Esophagus muscularis mucosa (tissue), 4 donors: ENCODE measurements at regions not wholly inside any gene's neighbourhood (a gene's known extent, or its start where the extent isn't known, plus 50 kb on each side); places are given as distances from the start of the nearest gene placed in this dataset.

Experiments used
- DNase-seq: peaks from one replicate; pipeline ENCODE4 v3.0.0-alpha.2; 2017; ENCODE audit errors: extremely low spot score
- H3K27ac ChIP-seq, 4 donors: fragments of 200-600 bp; sonication (generic); replicated peaks in 1 of 4; 1 replicate in 3 of 4; 2 replicates in 1 of 4; pipeline ENCODE4 v1.5.1; 2016 to 2019; ENCODE audit warnings: mild to moderate bottlenecking in 1 of 4
- H3K27me3 ChIP-seq, 4 donors: fragments of 200-600 bp; sonication (generic); one replicate each; pipeline versions ENCODE4 v1.5.1 to v1.6.0; 2016 to 2019
- H3K36me3 ChIP-seq, 4 donors: fragments of 200-600 bp; sonication (generic); one replicate each; pipeline ENCODE4 v1.5.1; 2016 to 2019
- H3K4me1 ChIP-seq, 4 donors: fragments of 200-600 bp; sonication (generic); one replicate each; pipeline ENCODE4 v1.5.1; 2016 to 2019
- H3K4me3 ChIP-seq, 4 donors: fragments of 200-600 bp; sonication (generic); 1 replicate in 2 of 4; 2 replicates in 2 of 4; pipeline ENCODE4 v1.5.1; 2016 to 2019; ENCODE audit warnings: mild to moderate bottlenecking in 4 of 4, moderate library complexity in 1 of 4
- H3K9me3 ChIP-seq, 4 donors: fragments of 200-600 bp; sonication (generic); 1 replicate in 3 of 4; 2 replicates in 1 of 4; pipeline ENCODE4 v1.5.1; 2016 to 2019
- CTCF ChIP-seq, 3 experiments: fragments of 200-600 bp in 2 of 3; fragments of 450-650 bp in 1 of 3; sonication (generic) in 2 of 3; IDR thresholded peaks; one replicate each; pipeline ENCODE4 v1.5.1; 2017 to 2019; ENCODE audit warnings: antibody characterized with exemption in 3 of 3, mild to moderate bottlenecking in 2 of 3, moderate library complexity in 1 of 3
- EP300 ChIP-seq: sonication (generic); formaldehyde crosslinking; IDR thresholded peaks from one replicate; pipeline ENCODE4 v1.6.1; 2017; ENCODE audit warnings: antibody characterized with exemption
- POLR2A ChIP-seq: fragments of 450-650 bp; IDR thresholded peaks from one replicate; pipeline ENCODE4 v1.6.1; 2017; ENCODE audit warnings: antibody characterized with exemption, moderate library complexity, mild to moderate bottlenecking, low read depth
- POLR2AphosphoS5 ChIP-seq, 2 donors: sonication (generic); formaldehyde crosslinking; IDR thresholded peaks; one replicate each; pipeline ENCODE4 v1.6.1; 2017; ENCODE audit warnings: antibody characterized with exemption in 2 of 2
- WGBS: methylation state at CpG from one replicate; pipeline ENCODE4 v1.1.5; 2018; 5-methylcytosine and 5-hydroxymethylcytosine counted together
- intact Hi-C: fragments of 100-400 bp; cut with DNase I; formaldehyde crosslinking; loops from one replicate; pipeline ENCODE4 v1.15.1; 2023

GRCh38 chr12:77118696-77119095 lies 53.3 kb upstream of the E2F7 start:
- intact Hi-C loops, result no loop called here
- WGBS, result 70% methylated on average over 2 of the region's 2 CpGs
- H3K36me3 ChIP-seq, result no peaks in the 10 kb centered on the region
- H3K27me3 ChIP-seq, result no peaks in the 10 kb centered on the region
- no peak overlapping the region for H3K27ac ChIP-seq
- DNase-seq, result no peak
- TF ChIP-seq POLR2A (no peak), CTCF (IDR thresholded peaks at IDR 0.05) (no peak)
- no peaks in the 10 kb centered on the region for H3K4me1 ChIP-seq
- H3K4me3 ChIP-seq, result no peak overlapping the region
- H3K9me3 ChIP-seq, result no peaks in the 10 kb centered on the region

GRCh38 chr12:77116277-77116676 lies 50.9 kb upstream of the E2F7 start:
- H3K27me3 ChIP-seq, result no peaks in the 10 kb centered on the region
- H3K36me3 ChIP-seq, result no peaks in the 10 kb centered on the region
- no peaks in the 10 kb centered on the region for H3K9me3 ChIP-seq
- no peak for DNase-seq
- intact Hi-C loops, result no loop called here
- no peak for TF ChIP-seq POLR2A
- TF ChIP-seq POLR2AphosphoS5 (IDR thresholded peaks at IDR 0.05), result no peak
- no peak for TF ChIP-seq EP300
- no peak for TF ChIP-seq CTCF (IDR thresholded peaks at IDR 0.05)
- no peak overlapping the region for H3K4me3 ChIP-seq
- 84% methylated on average over 2 of the region's 2 CpGs for WGBS
- H3K4me1 ChIP-seq, result no peaks in the 10 kb centered on the region
- no peak overlapping the region for H3K27ac ChIP-seq

- Histone ChIP-seq H3K27ac (no peak overlapping the region), H3K4me3 (no peak overlapping the region), H3K27me3 (no peaks in the 10 kb centered on the region), H3K4me1 (no peaks in the 10 kb centered on the region), H3K9me3 (no peaks in the 10 kb centered on the region), H3K36me3 (no peaks in the 10 kb centered on the region)
- intact Hi-C loops, result no loop called here
- WGBS, result 74% methylated on average over 1 of the region's 1 CpG
- TF ChIP-seq POLR2A (no peak), POLR2AphosphoS5 (IDR thresholded peaks at IDR 0.05) (no peak), EP300 (no peak), CTCF (IDR thresholded peaks at IDR 0.05) (no peak)
- DNase-seq, result no peak
Measured at GRCh38 chr12:77115471-77115870, 50.1 kb upstream of the E2F7 start.
